ENCODE measurements at regions not wholly inside any gene's neighbourhood (a gene's known extent, or its start where the extent isn't known, plus 50 kb on each side); places are given as distances from the start of the nearest gene placed in this dataset.

DNA sequence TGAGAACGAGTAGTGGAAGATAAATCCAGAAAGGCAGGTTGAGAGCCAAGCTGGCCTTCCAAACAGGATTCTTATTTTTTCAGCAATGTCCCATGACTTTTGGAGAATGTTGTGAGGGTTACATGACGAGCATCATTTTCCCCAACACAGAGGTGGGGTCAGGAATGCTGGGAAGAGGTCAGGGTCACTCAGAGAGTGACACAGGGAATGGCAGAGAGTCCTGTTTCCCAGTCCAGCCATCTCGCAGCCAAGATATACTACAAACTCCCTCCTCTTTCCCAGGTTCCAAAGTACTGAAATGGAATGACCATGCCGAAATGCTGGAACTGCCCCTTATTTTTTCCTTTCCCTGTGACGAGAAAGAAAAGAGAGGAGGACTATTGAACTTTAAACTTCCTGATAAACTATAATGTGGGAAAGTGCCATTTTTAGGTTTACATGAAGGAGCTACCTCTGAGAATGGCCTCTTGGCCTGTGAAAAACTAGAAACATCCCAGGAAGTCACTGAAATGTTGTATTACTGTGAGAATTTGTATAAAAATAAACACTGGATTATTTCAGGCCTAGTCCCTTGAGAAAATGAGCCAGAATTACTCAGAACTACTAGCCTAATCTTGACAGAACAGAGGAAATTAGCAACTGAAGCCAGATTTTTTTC lies 420.4 kb downstream of the CETN3 start:
- no peak overlapping the region for H3K4me3 ChIP-seq (ENCODE audit: low read depth, low read length)
- in situ Hi-C loops (cut with HindIII; ENCODE audit: low sequenced_read_pairs), result no loop called here
- peak; percentile 62 for DNase-seq (ENCODE audit: low read depth, low spot score)
- TF ChIP-seq CTCF (IDR thresholded peaks at IDR 0.05; ENCODE audit: low read depth, low read length), result no peak

GRCh38 chr5:89988129-89988810 lies 421.3 kb downstream of the CETN3 start:
- in situ Hi-C loops (cut with HindIII; ENCODE audit: low sequenced_read_pairs), result no loop called here

GRCh38 chr5:89983216-89983615 lies 426.3 kb downstream of the CETN3 start:
- no peak for DNase-seq (ENCODE audit: low read depth, low spot score)
- no peak for TF ChIP-seq CTCF (IDR thresholded peaks at IDR 0.05; ENCODE audit: low read depth, low read length)
- H3K4me3 ChIP-seq (ENCODE audit: low read depth, low read length), result no peak overlapping the region
- in situ Hi-C loops (cut with HindIII; ENCODE audit: low sequenced_read_pairs), result no loop called here

More at GRCh38 chr5:89988129-89988810, 421.3 kb downstream of the CETN3 start:
- no peak for DNase-seq (ENCODE audit: low read depth, low spot score)
- H3K4me3 ChIP-seq (ENCODE audit: low read depth, low read length), result no peak overlapping the region
- TF ChIP-seq CTCF (IDR thresholded peaks at IDR 0.05; ENCODE audit: low read depth, low read length), result no peak

GRCh38 chr5:89981878-89982773 lies 427.4 kb downstream of the CETN3 start:
- no peak overlapping the region for H3K4me3 ChIP-seq (ENCODE audit: low read depth, low read length)
- in situ Hi-C loops (cut with HindIII; ENCODE audit: low sequenced_read_pairs), result no loop called here
- no peak for DNase-seq (ENCODE audit: low read depth, low spot score)
- no peak for TF ChIP-seq CTCF (IDR thresholded peaks at IDR 0.05; ENCODE audit: low read depth, low read length)

DNA sequence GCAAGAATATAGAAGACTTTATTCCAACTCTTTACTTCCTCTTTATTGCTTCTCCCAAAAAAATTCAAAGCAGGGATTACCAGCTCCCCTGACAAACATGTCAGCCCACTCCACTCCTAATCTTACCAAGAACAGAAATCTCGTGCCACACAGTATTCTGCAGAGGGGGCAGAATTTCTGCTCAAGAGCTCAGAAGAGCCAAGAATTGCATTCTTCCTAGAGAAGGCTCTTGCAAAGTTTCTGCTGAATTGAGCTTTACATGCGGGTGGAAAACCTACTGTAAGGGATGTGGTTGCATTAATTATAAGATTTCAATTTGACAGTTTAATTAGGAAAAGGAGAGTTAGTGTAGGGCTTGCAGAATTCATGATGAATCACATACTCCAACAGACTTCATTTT lies 428.5 kb downstream of the CETN3 start:
- no peak for TF ChIP-seq CTCF (IDR thresholded peaks at IDR 0.05; ENCODE audit: low read depth, low read length)
- no peak for DNase-seq (ENCODE audit: low read depth, low spot score)
- no peak overlapping the region for H3K4me3 ChIP-seq (ENCODE audit: low read depth, low read length)
- in situ Hi-C loops (cut with HindIII; ENCODE audit: low sequenced_read_pairs), result no loop called here

GRCh38 chr5:89973516-89973915 lies 436.0 kb downstream of the CETN3 start:
- TF ChIP-seq CTCF (IDR thresholded peaks at IDR 0.05; ENCODE audit: low read depth, low read length), result no peak
- no peak overlapping the region for H3K4me3 ChIP-seq (ENCODE audit: low read depth, low read length)
- no peak for DNase-seq (ENCODE audit: low read depth, low spot score)
- in situ Hi-C loops (cut with HindIII; ENCODE audit: low sequenced_read_pairs), result no loop called here
